NK-92 treated with Interleukin-12 subunit alpha and Interleukin-12 subunit beta, amount 100 ng/mL, for 24 hours (cell line): ENCODE measurements at regions not wholly inside any gene's neighbourhood (a gene's known extent, or its start where the extent isn't known, plus 50 kb on each side); places are given as distances from the start of the nearest gene placed in this dataset.
"Not testable (repeated sequence)": the region's sequence is repeated elsewhere in the genome, so short reads cannot be mapped to it uniquely, and the experiment has no call there.

Experiments
- DNase-seq: peaks from one replicate; lab custom pipeline; 2025; lab: John Stamatoyannopoulos, UW

- no peak for DNase-seq
Observed at GRCh38 chr18:1848716-1849115, 722.6 kb downstream of the METTL4 start.

DNA sequence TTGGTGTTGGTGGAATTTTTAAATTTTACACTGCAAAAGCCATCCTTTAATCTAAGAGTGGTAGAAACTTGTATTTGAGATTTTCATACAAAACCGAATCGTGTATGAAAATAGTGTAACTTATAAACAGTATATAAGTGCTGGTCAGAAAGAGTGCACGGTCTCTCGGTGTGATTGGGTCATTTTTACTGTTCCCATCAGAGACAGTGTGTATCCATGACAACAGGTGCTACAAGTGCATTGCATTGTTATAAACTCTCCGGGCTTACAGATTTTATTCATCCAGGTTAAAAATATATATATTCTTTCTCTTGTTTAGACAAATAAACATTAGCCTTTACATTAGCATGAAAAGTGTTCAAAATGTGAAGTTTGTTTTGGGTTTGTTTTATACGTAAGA, 721.9 kb downstream of the METTL4 start:
- DNase-seq = no peak

- DNase-seq = not testable (repeated sequence)
Observed at GRCh38 chr18:1857281-1857680, 714.0 kb downstream of the METTL4 start.

GRCh38 chr18:1861473-1861872, 709.8 kb downstream of the METTL4 start:
- DNase-seq = no peak

DNA sequence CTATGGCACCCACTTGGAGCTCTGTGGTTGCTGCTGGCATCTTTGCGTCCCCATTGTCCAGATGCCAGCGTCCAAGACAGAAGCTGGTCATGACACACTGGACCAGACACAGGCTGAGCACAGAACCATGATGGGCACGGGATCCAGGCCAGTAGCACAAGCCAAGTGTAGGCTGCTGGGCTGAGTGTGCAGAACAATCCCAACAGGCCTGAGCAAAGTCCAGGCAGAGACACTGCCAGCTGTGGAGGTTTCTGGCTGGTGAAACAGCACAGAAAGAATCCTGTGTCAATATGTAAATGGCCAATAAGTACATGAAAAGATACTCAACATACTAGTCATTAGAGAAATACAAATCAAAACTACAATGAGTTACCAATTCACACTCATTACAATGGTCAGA, 705.4 kb downstream of the METTL4 start:
- no peak for DNase-seq

DNA sequence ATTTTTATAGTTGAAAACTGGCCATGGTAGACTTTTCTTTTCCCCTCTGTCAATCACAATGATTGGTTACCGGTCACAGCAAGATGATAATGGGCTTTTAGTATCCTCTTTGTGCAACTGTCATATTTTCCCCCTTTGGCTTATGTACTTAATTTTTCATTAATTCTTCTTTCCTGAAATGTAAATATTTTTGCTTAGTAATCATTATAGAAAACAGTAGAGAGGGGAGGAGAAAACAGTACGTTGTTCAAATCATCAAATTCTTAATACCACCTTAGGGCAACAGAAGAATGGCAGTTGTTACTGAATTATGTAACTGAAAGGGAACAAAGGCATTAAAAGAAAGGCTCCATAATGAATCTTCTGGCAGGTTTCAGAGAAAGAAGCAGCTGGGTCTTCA, 699.0 kb downstream of the METTL4 start:
- DNase-seq = no peak

DNA sequence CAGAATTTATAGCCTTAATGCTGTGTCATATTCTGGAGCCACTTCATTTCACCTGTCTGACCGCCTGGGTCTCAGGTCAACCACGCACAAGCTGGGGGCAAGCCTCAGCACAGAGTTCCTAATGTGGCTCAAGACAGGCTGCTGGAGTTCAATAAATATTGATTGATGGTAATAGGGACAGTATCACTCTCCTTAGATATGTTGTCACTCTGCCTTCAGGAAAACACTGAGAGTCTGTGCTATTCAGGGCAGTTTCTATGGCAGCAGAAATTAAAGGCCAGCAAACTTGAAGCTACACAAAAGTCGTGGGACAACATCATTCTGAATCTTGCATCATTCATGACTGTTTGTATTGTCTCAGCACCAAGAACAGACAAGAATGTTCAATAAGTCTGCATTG, 696.1 kb downstream of the METTL4 start:
- no peak for DNase-seq

DNA sequence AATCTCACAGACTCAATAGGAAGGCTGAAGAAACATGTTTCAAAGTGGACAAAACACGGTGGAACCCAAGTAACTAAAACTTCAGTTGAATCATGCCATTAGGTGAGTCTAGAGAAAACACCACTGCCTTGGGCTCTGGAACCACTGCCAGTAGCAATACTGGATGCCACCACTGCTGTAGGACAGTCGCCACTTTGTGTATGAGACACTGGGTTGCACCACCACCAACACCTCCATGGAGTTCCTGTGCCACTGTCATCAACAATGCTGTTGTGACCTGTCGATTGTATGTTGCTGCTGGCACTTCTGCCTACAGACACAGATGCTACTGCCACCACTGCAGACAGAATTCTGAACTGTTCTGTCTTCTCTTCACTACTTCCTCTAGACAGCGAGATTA, 686.7 kb downstream of the METTL4 start:
- no peak for DNase-seq

- no peak for DNase-seq
Observed at GRCh38 chr18:1891641-1892040, 679.7 kb downstream of the METTL4 start.

- no peak for DNase-seq
Observed at GRCh38 chr18:1892191-1892590, 679.1 kb downstream of the METTL4 start.

DNA sequence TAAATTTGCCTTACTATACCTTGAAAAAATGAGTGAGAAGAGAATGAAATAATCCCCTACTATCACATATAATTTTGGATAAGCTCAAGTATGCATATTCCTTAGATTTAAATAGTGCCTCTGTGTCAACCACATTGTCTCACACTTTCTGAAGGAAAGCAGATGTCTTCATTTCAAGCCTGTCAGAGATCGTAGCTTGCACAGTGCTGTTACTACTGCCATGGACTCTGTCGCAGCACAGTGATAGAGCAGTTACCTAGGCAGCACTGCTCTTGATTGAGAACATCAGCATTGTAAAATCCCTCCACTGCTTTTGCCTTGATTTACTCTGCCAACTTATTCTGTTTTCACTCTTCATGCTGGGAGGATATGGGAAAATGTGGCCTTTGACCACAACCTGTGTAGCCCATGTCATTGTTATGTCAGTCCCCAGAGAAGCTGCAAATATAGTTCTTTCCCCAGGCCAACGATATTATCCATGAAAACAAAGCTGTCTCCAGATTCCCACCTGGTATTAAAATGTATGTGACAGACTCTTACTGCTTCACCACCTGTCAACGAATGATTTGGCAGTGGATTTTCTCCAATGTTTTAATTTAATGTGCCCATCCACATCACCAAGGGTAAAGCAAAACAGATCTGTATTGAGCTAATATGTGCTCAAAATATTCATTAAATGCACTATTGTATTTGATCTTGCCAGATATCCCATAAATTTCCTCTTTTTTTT, 675.7 kb downstream of the METTL4 start:
- no peak for DNase-seq

DNA sequence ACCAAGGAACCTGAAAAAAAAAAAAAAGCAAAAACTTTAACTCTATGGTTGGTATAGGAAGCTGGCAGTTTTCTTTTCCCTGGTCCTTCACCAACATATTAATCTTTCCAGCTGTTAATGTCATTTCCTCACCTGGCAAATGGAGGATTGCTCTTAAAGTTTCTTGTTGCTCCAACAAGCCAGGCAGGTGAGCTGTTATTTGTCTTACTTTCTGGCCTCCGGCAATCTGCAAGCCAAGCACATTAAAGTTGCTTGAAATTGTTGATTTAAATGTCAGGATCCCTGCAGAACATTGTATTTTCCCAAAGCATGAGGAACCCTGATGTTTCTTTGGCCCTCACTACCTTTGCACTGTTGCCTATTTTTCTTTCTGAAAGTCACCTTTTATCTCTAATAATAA, 664.9 kb downstream of the METTL4 start:
- DNase-seq = no peak

GRCh38 chr18:1907470-1908206, 663.7 kb downstream of the METTL4 start:
- DNase-seq = no peak

DNA sequence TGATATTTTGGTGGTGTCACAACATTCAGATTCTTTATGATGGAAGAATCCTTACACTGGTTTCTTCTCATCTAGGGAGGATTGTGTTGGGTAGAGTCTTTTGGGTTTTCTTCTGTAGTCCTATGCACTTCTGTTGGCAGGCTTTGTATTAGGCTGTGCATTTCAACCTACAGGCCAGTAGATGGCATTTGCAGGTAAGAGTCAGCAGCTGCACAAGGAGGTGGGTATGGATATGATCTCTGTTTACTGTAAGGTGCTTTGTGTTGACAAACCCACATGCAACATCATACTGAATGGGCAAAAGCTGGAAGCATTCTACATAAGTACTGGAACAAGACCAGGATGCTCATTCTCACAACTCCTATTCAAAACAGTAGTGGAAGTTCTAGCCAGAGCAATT, 656.8 kb downstream of the METTL4 start:
- no peak for DNase-seq

GRCh38 chr18:1916869-1917523, 654.3 kb downstream of the METTL4 start:
- no peak for DNase-seq

- no peak for DNase-seq
Observed at GRCh38 chr18:1917569-1917968, 653.7 kb downstream of the METTL4 start.

DNA sequence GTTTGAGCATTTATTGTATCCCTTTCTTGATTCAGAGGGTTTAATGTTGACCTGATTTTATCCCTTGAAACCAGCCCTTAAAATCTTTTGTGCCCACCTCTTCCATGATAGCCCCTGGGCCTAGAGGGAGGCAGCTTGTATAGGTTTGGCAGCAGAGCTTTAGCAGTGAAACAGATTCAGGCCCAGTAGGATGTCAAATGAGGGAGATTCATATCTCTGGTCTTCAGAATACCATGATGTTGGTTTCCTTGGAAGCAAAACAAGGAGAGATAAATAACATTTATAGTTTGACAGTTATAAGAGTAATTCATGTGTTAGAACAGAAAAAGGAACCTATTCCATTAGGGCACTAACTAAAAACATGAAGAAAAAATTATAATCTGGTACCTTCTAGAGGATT, 649.2 kb downstream of the METTL4 start:
- DNase-seq = no peak

GRCh38 chr18:1928711-1929110, 642.6 kb downstream of the METTL4 start:
- no peak for DNase-seq

DNA sequence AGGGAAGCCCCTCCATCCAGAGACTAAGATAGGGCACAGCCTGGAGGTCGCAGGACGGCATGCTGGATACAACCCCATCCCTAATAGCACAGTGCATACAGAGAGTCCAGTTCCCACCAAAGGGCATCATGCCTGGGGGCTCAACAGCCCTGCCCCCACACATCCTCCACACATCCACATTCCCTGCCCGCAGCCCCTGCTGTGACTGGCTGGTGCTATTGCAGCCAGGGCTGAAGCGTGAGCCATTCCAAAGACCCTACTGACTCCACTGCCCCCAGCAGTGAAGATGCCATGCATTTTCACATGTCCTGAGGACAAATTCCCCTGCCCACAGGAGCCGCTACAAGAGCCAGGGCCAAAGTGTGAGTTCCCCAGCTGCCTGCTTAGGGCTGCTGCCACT, 641.6 kb downstream of the METTL4 start:
- no peak for DNase-seq

GRCh38 chr18:1930291-1931270, 640.7 kb downstream of the METTL4 start:
- no peak for DNase-seq

DNA sequence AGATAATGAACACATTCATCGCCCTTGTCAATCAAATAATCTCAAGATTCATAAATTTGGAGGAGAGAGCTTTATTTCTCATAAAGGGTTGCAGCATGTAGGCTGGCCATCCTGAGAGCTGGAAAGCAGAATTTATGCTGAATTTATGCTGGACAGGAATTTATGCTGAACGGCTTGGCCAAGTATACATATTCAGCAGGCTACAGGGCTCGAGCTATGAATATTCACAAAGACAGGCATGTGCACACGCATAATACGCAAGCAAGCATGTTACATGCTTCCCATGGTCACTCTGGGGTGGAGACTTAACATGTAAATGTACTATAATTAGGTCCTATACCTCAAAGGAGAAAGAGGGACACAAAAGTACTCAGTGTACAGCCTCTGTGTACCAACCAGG, 618.8 kb downstream of the METTL4 start:
- DNase-seq = no peak
